ENCODE measurements at regions not wholly inside any gene's neighbourhood (a gene's known extent, or its start where the extent isn't known, plus 50 kb on each side); places are given as distances from the start of the nearest gene placed in this dataset.

DNA sequence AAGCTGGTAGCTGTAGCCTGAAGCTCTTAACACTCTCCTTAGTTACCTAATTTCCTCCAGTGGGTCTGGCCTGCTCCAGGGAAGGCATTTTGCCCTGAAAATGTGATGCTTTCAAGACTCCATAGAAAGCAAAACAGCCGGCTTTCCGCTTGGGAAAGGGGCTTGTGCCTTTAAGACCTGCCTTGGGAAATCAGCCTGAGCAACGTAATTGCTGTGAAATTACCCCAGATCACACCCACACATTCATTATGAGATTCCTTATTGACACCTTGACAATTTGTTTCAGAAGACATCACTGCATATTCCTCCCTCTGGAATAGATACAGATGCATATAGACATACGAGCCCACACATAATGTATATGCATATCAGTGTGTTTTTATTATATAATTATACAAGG, 190.5 kb upstream of the SKOR2 start:
- H3K79me2 ChIP-seq (ENCODE audit: insufficient read depth, low read length), result no peaks in the 10 kb centered on the region
- H3K4me2 ChIP-seq (ENCODE audit: low read depth, low read length, poor library complexity, severe bottlenecking), result no peak overlapping the region
- H3F3A ChIP-seq (ENCODE audit: insufficient read depth), result no peaks in the 10 kb centered on the region
- no peaks in the 10 kb centered on the region for H3K36me3 ChIP-seq (ENCODE audit: low read length)
- H4K20me1 ChIP-seq (ENCODE audit: low read depth, low read length), result no peaks in the 10 kb centered on the region
- no peak overlapping the region for H3K4me3 ChIP-seq (ENCODE audit: insufficient read depth, low read length, poor library complexity, severe bottlenecking)
- TF ChIP-seq, protein P1, sequence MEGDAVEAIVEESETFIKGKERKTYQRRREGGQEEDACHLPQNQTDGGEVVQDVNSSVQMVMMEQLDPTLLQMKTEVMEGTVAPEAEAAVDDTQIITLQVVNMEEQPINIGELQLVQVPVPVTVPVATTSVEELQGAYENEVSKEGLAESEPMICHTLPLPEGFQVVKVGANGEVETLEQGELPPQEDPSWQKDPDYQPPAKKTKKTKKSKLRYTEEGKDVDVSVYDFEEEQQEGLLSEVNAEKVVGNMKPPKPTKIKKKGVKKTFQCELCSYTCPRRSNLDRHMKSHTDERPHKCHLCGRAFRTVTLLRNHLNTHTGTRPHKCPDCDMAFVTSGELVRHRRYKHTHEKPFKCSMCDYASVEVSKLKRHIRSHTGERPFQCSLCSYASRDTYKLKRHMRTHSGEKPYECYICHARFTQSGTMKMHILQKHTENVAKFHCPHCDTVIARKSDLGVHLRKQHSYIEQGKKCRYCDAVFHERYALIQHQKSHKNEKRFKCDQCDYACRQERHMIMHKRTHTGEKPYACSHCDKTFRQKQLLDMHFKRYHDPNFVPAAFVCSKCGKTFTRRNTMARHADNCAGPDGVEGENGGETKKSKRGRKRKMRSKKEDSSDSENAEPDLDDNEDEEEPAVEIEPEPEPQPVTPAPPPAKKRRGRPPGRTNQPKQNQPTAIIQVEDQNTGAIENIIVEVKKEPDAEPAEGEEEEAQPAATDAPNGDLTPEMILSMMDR (IDR thresholded peaks at IDR 0.05; ENCODE audit: insufficient read depth, low read length, poor library complexity, severe bottlenecking), result no peak
- no peak for TF ChIP-seq EZH2phosphoT487 (conservative IDR thresholded peaks at IDR 0.05; ENCODE audit: low read length)
- H3K27ac ChIP-seq (ENCODE audit: low read depth, low read length), result no peak overlapping the region
- no peaks in the 10 kb centered on the region for H3K9me3 ChIP-seq (ENCODE audit: insufficient read depth, low read length)
- H3K9ac ChIP-seq (ENCODE audit: low read length), result no peak overlapping the region
- H3K9me2 ChIP-seq (replicated peaks; ENCODE audit: insufficient read depth, low read length), result no peaks in the 10 kb centered on the region
- no peaks in the 10 kb centered on the region for H3K27me3 ChIP-seq (ENCODE audit: low read length)
- H2AFZ ChIP-seq (ENCODE audit: low read depth, low read length, severe bottlenecking), result no peak overlapping the region

DNA sequence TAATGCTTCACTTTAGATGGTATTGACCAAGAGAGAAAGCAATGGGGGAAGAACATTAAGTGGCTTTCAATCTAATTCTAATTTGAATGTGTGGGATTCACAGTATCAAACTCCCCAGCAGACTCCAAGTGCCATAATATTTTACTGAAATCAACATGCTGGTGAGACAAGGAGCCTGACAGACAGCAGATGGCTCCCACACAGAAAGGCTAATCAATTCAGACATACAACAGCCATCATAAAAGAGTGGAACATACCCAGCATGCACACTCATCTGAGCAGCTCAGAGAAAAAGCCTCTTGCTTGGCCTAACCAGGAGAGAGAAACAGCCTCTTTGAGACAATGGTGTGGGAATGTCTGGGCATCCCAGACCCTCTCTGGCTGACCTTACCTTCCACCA, 186.5 kb upstream of the SKOR2 start:
- H3K79me2 ChIP-seq (ENCODE audit: insufficient read depth, low read length), result no peaks in the 10 kb centered on the region
- H3K9me3 ChIP-seq (ENCODE audit: insufficient read depth, low read length), result no peaks in the 10 kb centered on the region
- no peak overlapping the region for H3K4me3 ChIP-seq (ENCODE audit: insufficient read depth, low read length, poor library complexity, severe bottlenecking)
- H3K4me2 ChIP-seq (ENCODE audit: low read depth, low read length, poor library complexity, severe bottlenecking), result no peak overlapping the region
- no peak overlapping the region for H3K27ac ChIP-seq (ENCODE audit: low read depth, low read length)
- no peaks in the 10 kb centered on the region for H3K9me2 ChIP-seq (replicated peaks; ENCODE audit: insufficient read depth, low read length)
- H2AFZ ChIP-seq (ENCODE audit: low read depth, low read length, severe bottlenecking), result no peak overlapping the region
- no peak overlapping the region for H3K9ac ChIP-seq (ENCODE audit: low read length)
- H3K36me3 ChIP-seq (ENCODE audit: low read length), result no peaks in the 10 kb centered on the region
- no peaks in the 10 kb centered on the region for H3K27me3 ChIP-seq (ENCODE audit: low read length)
- H3F3A ChIP-seq (ENCODE audit: insufficient read depth), result no peaks in the 10 kb centered on the region
- no peaks in the 10 kb centered on the region for H4K20me1 ChIP-seq (ENCODE audit: low read depth, low read length)
- TF ChIP-seq, protein P1 (IDR thresholded peaks at IDR 0.05; ENCODE audit: insufficient read depth, low read length, poor library complexity, severe bottlenecking), result no peak
- TF ChIP-seq EZH2phosphoT487 (conservative IDR thresholded peaks at IDR 0.05; ENCODE audit: low read length), result no peak

DNA sequence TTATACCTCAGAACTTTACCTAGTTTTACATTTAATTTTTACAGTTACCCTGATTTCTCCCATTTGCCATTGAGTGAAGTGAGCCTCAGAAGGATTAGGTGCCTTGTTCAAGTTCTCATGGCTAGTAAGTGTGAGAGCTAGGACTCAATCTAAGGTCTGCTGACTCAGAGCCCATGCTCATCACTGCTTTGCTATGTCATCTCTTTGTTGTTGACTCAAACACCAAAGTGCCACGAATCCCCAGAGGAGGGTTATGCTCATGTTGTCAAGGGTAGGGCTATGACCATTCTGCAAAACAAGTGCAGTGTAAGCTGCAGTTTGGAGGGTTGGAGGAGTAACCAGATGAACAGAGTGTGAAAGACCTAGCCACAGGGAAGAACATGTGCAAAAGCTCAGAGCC, 185.4 kb upstream of the SKOR2 start:
- no peak overlapping the region for H3K4me3 ChIP-seq (ENCODE audit: insufficient read depth, low read length, poor library complexity, severe bottlenecking)
- no peaks in the 10 kb centered on the region for H3K36me3 ChIP-seq (ENCODE audit: low read length)
- no peak overlapping the region for H3K9ac ChIP-seq (ENCODE audit: low read length)
- no peak overlapping the region for H3K27ac ChIP-seq (ENCODE audit: low read depth, low read length)
- no peaks in the 10 kb centered on the region for H3K79me2 ChIP-seq (ENCODE audit: insufficient read depth, low read length)
- no peak overlapping the region for H2AFZ ChIP-seq (ENCODE audit: low read depth, low read length, severe bottlenecking)
- no peaks in the 10 kb centered on the region for H4K20me1 ChIP-seq (ENCODE audit: low read depth, low read length)
- no peaks in the 10 kb centered on the region for H3K9me3 ChIP-seq (ENCODE audit: insufficient read depth, low read length)
- H3K27me3 ChIP-seq (ENCODE audit: low read length), result no peaks in the 10 kb centered on the region
- no peaks in the 10 kb centered on the region for H3F3A ChIP-seq (ENCODE audit: insufficient read depth)
- H3K4me2 ChIP-seq (ENCODE audit: low read depth, low read length, poor library complexity, severe bottlenecking), result no peak overlapping the region
- no peaks in the 10 kb centered on the region for H3K9me2 ChIP-seq (replicated peaks; ENCODE audit: insufficient read depth, low read length)
- TF ChIP-seq EZH2phosphoT487 (conservative IDR thresholded peaks at IDR 0.05; ENCODE audit: low read length), result no peak
- TF ChIP-seq, protein P1 (IDR thresholded peaks at IDR 0.05; ENCODE audit: insufficient read depth, low read length, poor library complexity, severe bottlenecking), result no peak
